ENCODE measurements at regions not wholly inside any gene's neighbourhood (a gene's known extent, or its start where the extent isn't known, plus 50 kb on each side); places are given as distances from the start of the nearest gene placed in this dataset.

DNA sequence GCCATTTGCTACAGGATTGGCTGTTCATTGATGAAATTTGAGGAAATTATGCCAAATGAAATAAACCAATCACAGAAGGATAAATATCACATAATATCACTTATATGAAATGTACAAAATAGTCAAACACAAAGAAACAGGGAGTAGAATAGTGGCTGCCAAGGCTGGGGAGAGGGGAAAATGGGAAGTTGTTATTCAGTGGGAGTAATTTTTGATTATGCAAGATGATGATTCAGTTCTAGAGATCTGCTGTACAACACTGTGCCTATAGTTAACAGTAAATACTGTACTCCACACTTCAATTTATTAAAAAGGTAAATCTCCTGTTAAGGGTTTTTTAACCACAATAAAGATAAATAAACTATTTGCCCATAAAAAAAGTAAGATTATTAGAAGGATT lies 101.1 kb downstream of the TMA16 start:
- POLR2A ChIA-PET: no interaction called here
- Histone ChIP-seq H3K4me3 (no peak overlapping the region), H3K9me3 (no peaks in the 10 kb centered on the region), H3K4me1 (no peaks in the 10 kb centered on the region), H3K4me2 (no peak overlapping the region), H3K27ac (no peak overlapping the region)
- TF ChIP-seq NFE2L2 (conservative IDR thresholded peaks at IDR 0.05; ENCODE audit: low read length): no peak
- ATAC-seq (no peak), DNase-seq (ENCODE audit: low read depth in 1 of 2, low spot score in 1 of 2) (no peak), FAIRE-seq (no peak)
- CTCF ChIA-PET: no interaction called here

DNA sequence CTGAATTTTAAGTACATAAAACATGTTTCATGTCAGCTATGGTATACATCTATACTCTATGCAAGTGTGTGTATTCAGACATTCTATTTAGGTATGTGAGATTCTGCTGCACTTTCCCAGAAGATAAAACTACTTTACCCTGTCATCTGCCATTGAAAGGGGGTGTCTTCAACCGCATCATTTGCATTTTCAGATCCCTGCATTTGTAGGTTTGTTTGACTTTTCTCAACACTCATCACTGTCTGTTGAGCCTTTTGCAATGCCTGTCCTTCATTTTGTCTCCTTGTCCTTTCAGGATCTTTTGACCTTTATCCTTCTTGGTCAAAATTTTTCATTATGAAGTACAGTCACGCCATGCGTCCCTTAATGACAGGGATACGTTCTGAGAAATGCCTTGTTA lies 103.5 kb downstream of the TMA16 start:
- CTCF ChIA-PET: no interaction called here
- no peak for TF ChIP-seq RARB (CRISPR knock-in tag; IDR thresholded peaks at IDR 0.05)
- no peak for TF ChIP-seq MYC (IDR thresholded peaks at IDR 0.05; ENCODE audit: borderline replicate concordance, low read length)
- no peak for TF ChIP-seq NPAS2 (CRISPR knock-in tag; IDR thresholded peaks at IDR 0.05; ENCODE audit: borderline replicate concordance)
- TF ChIP-seq POLR2A (IDR thresholded peaks at IDR 0.05; ENCODE audit: low read length): no peak
- H3K4me2 ChIP-seq: no peak overlapping the region
- no peak overlapping the region for H3K27ac ChIP-seq
- H3K4me3 ChIP-seq: no peak overlapping the region
- DNase-seq (ENCODE audit: low read depth in 1 of 2, low spot score in 1 of 2): no peak
- no peaks in the 10 kb centered on the region for H3K9me3 ChIP-seq
- FAIRE-seq: no peak
- no peak for ATAC-seq
- WGBS (ENCODE audit: missing lambda C conversion rate): 27% methylated on average over 4 of the region's 4 CpGs
- POLR2A ChIA-PET: no interaction called here
- H3K4me1 ChIP-seq: no peaks in the 10 kb centered on the region

DNA sequence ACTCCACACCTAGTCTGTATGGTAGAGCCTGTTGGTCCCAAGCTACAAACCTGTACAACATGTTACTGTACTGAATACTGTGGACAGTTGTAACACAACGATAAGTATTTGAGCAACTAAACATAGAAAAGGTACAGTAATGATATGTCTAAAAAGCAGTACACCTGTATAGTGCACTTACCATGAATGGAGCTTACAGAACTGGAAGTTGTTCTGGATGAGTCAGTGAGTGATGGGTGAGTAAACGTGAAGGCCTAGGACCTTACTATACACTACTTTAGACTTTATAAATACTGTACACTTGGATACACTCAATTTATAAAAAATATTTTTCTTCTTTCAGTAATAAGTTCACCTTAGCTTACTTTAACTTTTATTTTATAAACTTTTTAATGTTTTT lies 104.0 kb downstream of the TMA16 start:
- ChIA-PET POLR2A (no interaction called here), CTCF (no interaction called here)
- no peak for TF ChIP-seq CHD2 (IDR thresholded peaks at IDR 0.05; ENCODE audit: low read length, partially characterized antibody)
- Histone ChIP-seq H3K27ac (no peak overlapping the region), H3K4me3 (no peak overlapping the region), H3K4me1 (no peaks in the 10 kb centered on the region), H3K4me2 (no peak overlapping the region), H3K9me3 (no peaks in the 10 kb centered on the region)
- WGBS (ENCODE audit: missing lambda C conversion rate): 23% methylated on average over 2 of the region's 2 CpGs
- DNase-seq (ENCODE audit: low read depth in 1 of 2, low spot score in 1 of 2): no peak
- FAIRE-seq: no peak
- no peak for ATAC-seq

DNA sequence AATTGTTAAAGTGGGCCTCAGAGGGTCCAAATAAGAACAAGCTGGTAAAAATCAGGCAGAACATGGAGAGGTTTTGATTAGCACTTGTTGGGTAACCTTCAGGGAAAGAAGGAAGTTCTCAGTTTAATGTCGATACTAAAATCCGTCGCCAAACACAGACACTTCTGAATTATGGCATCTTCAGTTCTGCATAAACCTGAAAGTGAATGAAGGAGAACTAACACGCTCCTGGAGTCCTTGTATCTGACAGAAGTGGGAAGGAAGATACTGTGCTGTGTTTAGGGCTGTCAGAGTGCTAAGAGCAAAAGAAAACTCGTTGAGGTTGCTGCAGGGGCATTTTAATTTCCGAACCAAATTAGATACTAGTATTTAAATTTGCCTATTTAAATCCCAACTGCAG lies 106.2 kb downstream of the TMA16 start:
- TF ChIP-seq, protein P1, sequence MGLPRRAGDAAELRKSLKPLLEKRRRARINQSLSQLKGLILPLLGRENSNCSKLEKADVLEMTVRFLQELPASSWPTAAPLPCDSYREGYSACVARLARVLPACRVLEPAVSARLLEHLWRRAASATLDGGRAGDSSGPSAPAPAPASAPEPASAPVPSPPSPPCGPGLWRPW (IDR thresholded peaks at IDR 0.05): no peak
- TF ChIP-seq ZNF302 (CRISPR knock-in tag; IDR thresholded peaks at IDR 0.05) (no peak), JUN (IDR thresholded peaks at IDR 0.05) (no peak), RNF2 (IDR thresholded peaks at IDR 0.05; ENCODE audit: borderline replicate concordance, low read depth) (no peak), HOXA7 (CRISPR knock-in tag; IDR thresholded peaks at IDR 0.05) (no peak), NFE2L2 (conservative IDR thresholded peaks at IDR 0.05; ENCODE audit: low read length) (no peak), EP300 (IDR thresholded peaks at IDR 0.05) (no peak), RARB (CRISPR knock-in tag; IDR thresholded peaks at IDR 0.05) (no peak), POLR2AphosphoS2 (conservative IDR thresholded peaks at IDR 0.05; ENCODE audit: low read length) (no peak)
- TF ChIP-seq, protein P2, sequence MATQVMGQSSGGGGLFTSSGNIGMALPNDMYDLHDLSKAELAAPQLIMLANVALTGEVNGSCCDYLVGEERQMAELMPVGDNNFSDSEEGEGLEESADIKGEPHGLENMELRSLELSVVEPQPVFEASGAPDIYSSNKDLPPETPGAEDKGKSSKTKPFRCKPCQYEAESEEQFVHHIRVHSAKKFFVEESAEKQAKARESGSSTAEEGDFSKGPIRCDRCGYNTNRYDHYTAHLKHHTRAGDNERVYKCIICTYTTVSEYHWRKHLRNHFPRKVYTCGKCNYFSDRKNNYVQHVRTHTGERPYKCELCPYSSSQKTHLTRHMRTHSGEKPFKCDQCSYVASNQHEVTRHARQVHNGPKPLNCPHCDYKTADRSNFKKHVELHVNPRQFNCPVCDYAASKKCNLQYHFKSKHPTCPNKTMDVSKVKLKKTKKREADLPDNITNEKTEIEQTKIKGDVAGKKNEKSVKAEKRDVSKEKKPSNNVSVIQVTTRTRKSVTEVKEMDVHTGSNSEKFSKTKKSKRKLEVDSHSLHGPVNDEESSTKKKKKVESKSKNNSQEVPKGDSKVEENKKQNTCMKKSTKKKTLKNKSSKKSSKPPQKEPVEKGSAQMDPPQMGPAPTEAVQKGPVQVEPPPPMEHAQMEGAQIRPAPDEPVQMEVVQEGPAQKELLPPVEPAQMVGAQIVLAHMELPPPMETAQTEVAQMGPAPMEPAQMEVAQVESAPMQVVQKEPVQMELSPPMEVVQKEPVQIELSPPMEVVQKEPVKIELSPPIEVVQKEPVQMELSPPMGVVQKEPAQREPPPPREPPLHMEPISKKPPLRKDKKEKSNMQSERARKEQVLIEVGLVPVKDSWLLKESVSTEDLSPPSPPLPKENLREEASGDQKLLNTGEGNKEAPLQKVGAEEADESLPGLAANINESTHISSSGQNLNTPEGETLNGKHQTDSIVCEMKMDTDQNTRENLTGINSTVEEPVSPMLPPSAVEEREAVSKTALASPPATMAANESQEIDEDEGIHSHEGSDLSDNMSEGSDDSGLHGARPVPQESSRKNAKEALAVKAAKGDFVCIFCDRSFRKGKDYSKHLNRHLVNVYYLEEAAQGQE (IDR thresholded peaks at IDR 0.05): no peak
- no peaks in the 10 kb centered on the region for H3K4me1 ChIP-seq
- WGBS (ENCODE audit: missing lambda C conversion rate): 39% methylated on average over 6 of the region's 6 CpGs
- no peak for ATAC-seq
- DNase-seq (ENCODE audit: low read depth in 1 of 2, low spot score in 1 of 2): no peak
- no peak overlapping the region for H3K4me3 ChIP-seq
- ChIA-PET POLR2A (no interaction called here), CTCF (interaction anchor here (1.0 kb wide), 1 partner anchor 45 kb away, joined by 3 read pairs; no protein-coding TSS in a partner anchor)
- no peak for FAIRE-seq
- H3K4me2 ChIP-seq: no peak overlapping the region
- no peak overlapping the region for H3K27ac ChIP-seq
- no peaks in the 10 kb centered on the region for H3K9me3 ChIP-seq

DNA sequence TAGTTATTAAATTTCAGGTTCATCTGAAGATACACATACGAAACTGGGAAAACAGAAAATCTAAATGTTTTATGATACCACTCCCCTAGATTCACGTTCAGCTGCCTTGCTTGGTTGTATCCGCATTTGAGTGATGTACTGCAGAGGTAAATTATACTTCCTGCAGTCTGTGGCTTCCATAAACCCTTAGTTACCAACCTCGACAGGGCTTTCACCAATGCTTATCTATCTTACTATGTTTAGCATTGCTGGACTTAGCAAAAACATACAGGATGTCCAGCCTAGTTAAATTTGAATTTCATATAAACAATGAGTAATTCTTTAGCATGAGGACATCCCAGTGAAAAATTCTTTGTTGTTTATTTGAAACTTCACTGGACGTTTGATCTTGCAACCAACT lies 108.8 kb downstream of the TMA16 start:
- FAIRE-seq (no peak), DNase-seq (ENCODE audit: low read depth in 1 of 2, low spot score in 1 of 2) (no peak), ATAC-seq (no peak)
- POLR2A ChIA-PET: no interaction called here
- Histone ChIP-seq H3K4me3 (no peak overlapping the region), H3K9me3 (no peaks in the 10 kb centered on the region), H3K4me2 (no peak overlapping the region), H3K27ac (no peak overlapping the region), H3K4me1 (no peaks in the 10 kb centered on the region)
- WGBS (ENCODE audit: missing lambda C conversion rate): 5% methylated on average over 5 of the region's 5 CpGs
- CTCF ChIA-PET: no interaction called here
- TF ChIP-seq FOSL2 (IDR thresholded peaks at IDR 0.05): no peak
- no peak for TF ChIP-seq FOSL2 (CRISPR knock-in tag; IDR thresholded peaks at IDR 0.05)
- TF ChIP-seq, protein P3, sequence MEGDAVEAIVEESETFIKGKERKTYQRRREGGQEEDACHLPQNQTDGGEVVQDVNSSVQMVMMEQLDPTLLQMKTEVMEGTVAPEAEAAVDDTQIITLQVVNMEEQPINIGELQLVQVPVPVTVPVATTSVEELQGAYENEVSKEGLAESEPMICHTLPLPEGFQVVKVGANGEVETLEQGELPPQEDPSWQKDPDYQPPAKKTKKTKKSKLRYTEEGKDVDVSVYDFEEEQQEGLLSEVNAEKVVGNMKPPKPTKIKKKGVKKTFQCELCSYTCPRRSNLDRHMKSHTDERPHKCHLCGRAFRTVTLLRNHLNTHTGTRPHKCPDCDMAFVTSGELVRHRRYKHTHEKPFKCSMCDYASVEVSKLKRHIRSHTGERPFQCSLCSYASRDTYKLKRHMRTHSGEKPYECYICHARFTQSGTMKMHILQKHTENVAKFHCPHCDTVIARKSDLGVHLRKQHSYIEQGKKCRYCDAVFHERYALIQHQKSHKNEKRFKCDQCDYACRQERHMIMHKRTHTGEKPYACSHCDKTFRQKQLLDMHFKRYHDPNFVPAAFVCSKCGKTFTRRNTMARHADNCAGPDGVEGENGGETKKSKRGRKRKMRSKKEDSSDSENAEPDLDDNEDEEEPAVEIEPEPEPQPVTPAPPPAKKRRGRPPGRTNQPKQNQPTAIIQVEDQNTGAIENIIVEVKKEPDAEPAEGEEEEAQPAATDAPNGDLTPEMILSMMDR (IDR thresholded peaks at IDR 0.05): no peak
- no peak for TF ChIP-seq CHD2 (IDR thresholded peaks at IDR 0.05; ENCODE audit: low read length, partially characterized antibody)
- no peak for TF ChIP-seq NR3C1 (IDR thresholded peaks at IDR 0.05)
- no peak for TF ChIP-seq BHLHE40 (IDR thresholded peaks at IDR 0.05; ENCODE audit: low read depth, low read length)
- no peak for TF ChIP-seq CHD4 (IDR thresholded peaks at IDR 0.05; ENCODE audit: borderline replicate concordance)
- TF ChIP-seq, protein P4, sequence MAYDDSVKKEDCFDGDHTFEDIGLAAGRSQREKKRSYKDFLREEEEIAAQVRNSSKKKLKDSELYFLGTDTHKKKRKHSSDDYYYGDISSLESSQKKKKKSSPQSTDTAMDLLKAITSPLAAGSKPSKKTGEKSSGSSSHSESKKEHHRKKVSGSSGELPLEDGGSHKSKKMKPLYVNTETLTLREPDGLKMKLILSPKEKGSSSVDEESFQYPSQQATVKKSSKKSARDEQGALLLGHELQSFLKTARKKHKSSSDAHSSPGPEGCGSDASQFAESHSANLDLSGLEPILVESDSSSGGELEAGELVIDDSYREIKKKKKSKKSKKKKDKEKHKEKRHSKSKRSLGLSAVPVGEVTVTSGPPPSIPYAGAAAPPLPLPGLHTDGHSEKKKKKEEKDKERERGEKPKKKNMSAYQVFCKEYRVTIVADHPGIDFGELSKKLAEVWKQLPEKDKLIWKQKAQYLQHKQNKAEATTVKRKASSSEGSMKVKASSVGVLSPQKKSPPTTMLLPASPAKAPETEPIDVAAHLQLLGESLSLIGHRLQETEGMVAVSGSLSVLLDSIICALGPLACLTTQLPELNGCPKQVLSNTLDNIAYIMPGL (CRISPR knock-in tag; IDR thresholded peaks at IDR 0.05; ENCODE audit: borderline replicate concordance): no peak
- TF ChIP-seq CBX2 (IDR thresholded peaks at IDR 0.05; ENCODE audit: borderline replicate concordance, low read depth): no peak
- TF ChIP-seq MYC (IDR thresholded peaks at IDR 0.05; ENCODE audit: borderline replicate concordance, low read length): no peak
- TF ChIP-seq RNF2 (IDR thresholded peaks at IDR 0.05; ENCODE audit: borderline replicate concordance, low read depth): no peak

Data from A549 (cell line).